ENCODE measurements at regions not wholly inside any gene's neighbourhood (a gene's known extent, or its start where the extent isn't known, plus 50 kb on each side); places are given as distances from the start of the nearest gene placed in this dataset.
A peak's percentile ranks its signal among the peaks of the same experiment; 100 is the strongest.
"Not testable (repeated sequence)": the region's sequence is repeated elsewhere in the genome, so short reads cannot be mapped to it uniquely, and the experiment has no call there.

- H3K27me3 ChIP-seq (ENCODE audit: insufficient read depth, low read length); H3K9me2 ChIP-seq (ENCODE audit: low read depth, low read length); H3F3A ChIP-seq (ENCODE audit: insufficient read depth, low read length); H2AFZ ChIP-seq (ENCODE audit: low read length); H3K79me2 ChIP-seq (ENCODE audit: insufficient read depth, low read length); H3K9ac ChIP-seq (ENCODE audit: low read length); H4K20me1 ChIP-seq (ENCODE audit: insufficient read depth, low read length); H3K36me3 ChIP-seq (ENCODE audit: insufficient read depth, low read length); H3K4me2 ChIP-seq (ENCODE audit: low read length); H3K4me3 ChIP-seq (ENCODE audit: low read depth, low read length, poor library complexity, severe bottlenecking); H3K9me3 ChIP-seq (ENCODE audit: low read length): not testable (repeated sequence)
- H3K27ac ChIP-seq (ENCODE audit: low read depth, low read length, poor library complexity, severe bottlenecking): peak overlapping the region; percentile 88
- peak; percentile 43 for TF ChIP-seq CTCF (IDR thresholded peaks at IDR 0.05; ENCODE audit: low read length)
- peaks cover 18% of the 10 kb centered on the region for H3K4me1 ChIP-seq (ENCODE audit: insufficient read depth, low read length, severe bottlenecking)
Observed at GRCh38 chr22:16146916-16147315, 445.7 kb downstream of the CCT8L2 start.

GRCh38 chr22:16177287-16177686 lies 415.3 kb downstream of the CCT8L2 start:
- not testable (repeated sequence) for H4K20me1 ChIP-seq (ENCODE audit: insufficient read depth, low read length); H3K79me2 ChIP-seq (ENCODE audit: insufficient read depth, low read length); H3K4me1 ChIP-seq (ENCODE audit: insufficient read depth, low read length, severe bottlenecking); H3K4me3 ChIP-seq (ENCODE audit: low read depth, low read length, poor library complexity, severe bottlenecking); H3K9me3 ChIP-seq (ENCODE audit: low read length); H3K27me3 ChIP-seq (ENCODE audit: insufficient read depth, low read length); H3K27ac ChIP-seq (ENCODE audit: low read depth, low read length, poor library complexity, severe bottlenecking); H3K4me2 ChIP-seq (ENCODE audit: low read length); H3K9ac ChIP-seq (ENCODE audit: low read length); H3K9me2 ChIP-seq (ENCODE audit: low read depth, low read length); H3F3A ChIP-seq (ENCODE audit: insufficient read depth, low read length); H3K36me3 ChIP-seq (ENCODE audit: insufficient read depth, low read length); H2AFZ ChIP-seq (ENCODE audit: low read length)

GRCh38 chr22:16183864-16184263 lies 408.7 kb downstream of the CCT8L2 start:
- not testable (repeated sequence) for H3K9me3 ChIP-seq (ENCODE audit: low read length); H3K9ac ChIP-seq (ENCODE audit: low read length); H3K79me2 ChIP-seq (ENCODE audit: insufficient read depth, low read length); H3K4me2 ChIP-seq (ENCODE audit: low read length); H3F3A ChIP-seq (ENCODE audit: insufficient read depth, low read length); H4K20me1 ChIP-seq (ENCODE audit: insufficient read depth, low read length); H2AFZ ChIP-seq (ENCODE audit: low read length); H3K27ac ChIP-seq (ENCODE audit: low read depth, low read length, poor library complexity, severe bottlenecking); H3K4me3 ChIP-seq (ENCODE audit: low read depth, low read length, poor library complexity, severe bottlenecking); H3K27me3 ChIP-seq (ENCODE audit: insufficient read depth, low read length); H3K9me2 ChIP-seq (ENCODE audit: low read depth, low read length); H3K36me3 ChIP-seq (ENCODE audit: insufficient read depth, low read length); H3K4me1 ChIP-seq (ENCODE audit: insufficient read depth, low read length, severe bottlenecking)
